HFF-Myc (cell line): ENCODE measurements at regions not wholly inside any gene's neighbourhood (a gene's known extent, or its start where the extent isn't known, plus 50 kb on each side); places are given as distances from the start of the nearest gene placed in this dataset.

Experiments used
- DNase-seq: peaks from one replicate; pipeline ENCODE4 v3.0.0-alpha.2; 2011; ENCODE audit warnings: low read depth; ENCODE audit errors: extremely low read depth
- H3K4me3 ChIP-seq: replicated peaks from 2 replicates; pipeline ENCODE4 v1.5.1; 2011; ENCODE audit warnings: low read depth, mild to moderate bottlenecking, control low read depth, low read length
- TF ChIP-seq, protein P1 (sequence below): IDR thresholded peaks from 2 replicates; pipeline ENCODE4 v1.5.1; 2012; ENCODE audit warnings: mild to moderate bottlenecking, low read depth, low read length, control low read depth; ENCODE audit errors: missing control alignments

DNA sequence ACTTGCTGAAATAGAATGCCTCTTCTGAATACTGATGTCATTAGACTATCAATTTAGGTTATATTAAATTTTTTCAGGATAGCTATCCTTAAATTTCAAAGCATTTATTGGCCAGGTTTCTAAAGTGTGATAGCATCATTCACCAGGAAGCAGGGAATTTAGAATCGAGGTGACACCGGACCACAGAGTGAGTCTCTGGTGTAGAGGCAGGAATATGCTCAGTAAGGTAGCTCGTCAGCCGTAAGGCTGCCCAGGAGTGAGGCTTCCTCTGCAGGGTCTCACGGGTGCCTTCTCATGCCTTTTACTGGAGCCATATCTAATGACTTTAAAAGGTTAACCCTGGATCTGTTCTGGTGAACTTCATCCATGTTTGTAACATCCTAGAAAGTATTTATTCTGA is 170.8 kb upstream of the KLF14 start:
- H3K4me3 ChIP-seq: peak overlapping the region; percentile 61
- DNase-seq: no peak
- TF ChIP-seq, protein P1, sequence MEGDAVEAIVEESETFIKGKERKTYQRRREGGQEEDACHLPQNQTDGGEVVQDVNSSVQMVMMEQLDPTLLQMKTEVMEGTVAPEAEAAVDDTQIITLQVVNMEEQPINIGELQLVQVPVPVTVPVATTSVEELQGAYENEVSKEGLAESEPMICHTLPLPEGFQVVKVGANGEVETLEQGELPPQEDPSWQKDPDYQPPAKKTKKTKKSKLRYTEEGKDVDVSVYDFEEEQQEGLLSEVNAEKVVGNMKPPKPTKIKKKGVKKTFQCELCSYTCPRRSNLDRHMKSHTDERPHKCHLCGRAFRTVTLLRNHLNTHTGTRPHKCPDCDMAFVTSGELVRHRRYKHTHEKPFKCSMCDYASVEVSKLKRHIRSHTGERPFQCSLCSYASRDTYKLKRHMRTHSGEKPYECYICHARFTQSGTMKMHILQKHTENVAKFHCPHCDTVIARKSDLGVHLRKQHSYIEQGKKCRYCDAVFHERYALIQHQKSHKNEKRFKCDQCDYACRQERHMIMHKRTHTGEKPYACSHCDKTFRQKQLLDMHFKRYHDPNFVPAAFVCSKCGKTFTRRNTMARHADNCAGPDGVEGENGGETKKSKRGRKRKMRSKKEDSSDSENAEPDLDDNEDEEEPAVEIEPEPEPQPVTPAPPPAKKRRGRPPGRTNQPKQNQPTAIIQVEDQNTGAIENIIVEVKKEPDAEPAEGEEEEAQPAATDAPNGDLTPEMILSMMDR: no peak

DNA sequence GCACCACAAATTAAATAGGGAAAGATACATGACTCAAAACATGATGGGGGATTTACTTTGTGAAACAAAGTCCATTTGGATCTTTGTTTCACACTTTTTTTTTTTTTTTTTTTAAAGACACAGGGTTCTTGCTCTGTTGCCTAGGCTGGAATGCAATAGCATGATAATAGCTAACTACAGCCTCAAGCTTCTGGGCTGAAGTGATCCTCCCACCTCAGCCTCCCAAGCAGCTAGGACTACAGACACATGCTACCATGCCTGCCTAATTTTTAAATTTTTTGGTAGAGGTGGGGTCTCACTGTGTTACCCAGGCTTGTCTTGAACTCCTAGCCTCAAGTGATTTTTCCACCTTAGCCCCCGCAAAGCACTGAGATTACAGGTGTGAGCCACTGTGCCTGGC is 172.6 kb upstream of the KLF14 start:
- H3K4me3 ChIP-seq: peak overlapping the region; percentile 61
- TF ChIP-seq, protein P1: no peak
- DNase-seq: no peak

DNA sequence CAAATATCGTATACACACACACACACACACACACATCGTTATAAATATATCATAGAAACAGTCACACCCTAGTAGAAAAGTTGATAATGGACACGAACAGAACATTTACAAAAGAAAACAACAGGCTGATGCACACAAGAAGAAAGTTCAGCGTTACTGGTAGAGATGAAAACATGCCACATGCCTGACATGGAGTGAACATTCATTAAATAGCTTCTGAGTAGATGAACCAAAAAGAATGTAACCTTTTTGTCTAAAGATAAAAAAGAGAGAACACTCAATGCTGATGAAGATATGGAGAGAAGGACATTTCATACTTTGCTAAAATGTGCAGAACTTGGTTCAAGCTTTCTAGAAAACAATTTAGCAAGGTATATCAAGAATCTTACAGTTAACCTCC is 173.4 kb upstream of the KLF14 start:
- peak overlapping the region; percentile 61 for H3K4me3 ChIP-seq
- DNase-seq: no peak
- TF ChIP-seq, protein P1: no peak

DNA sequence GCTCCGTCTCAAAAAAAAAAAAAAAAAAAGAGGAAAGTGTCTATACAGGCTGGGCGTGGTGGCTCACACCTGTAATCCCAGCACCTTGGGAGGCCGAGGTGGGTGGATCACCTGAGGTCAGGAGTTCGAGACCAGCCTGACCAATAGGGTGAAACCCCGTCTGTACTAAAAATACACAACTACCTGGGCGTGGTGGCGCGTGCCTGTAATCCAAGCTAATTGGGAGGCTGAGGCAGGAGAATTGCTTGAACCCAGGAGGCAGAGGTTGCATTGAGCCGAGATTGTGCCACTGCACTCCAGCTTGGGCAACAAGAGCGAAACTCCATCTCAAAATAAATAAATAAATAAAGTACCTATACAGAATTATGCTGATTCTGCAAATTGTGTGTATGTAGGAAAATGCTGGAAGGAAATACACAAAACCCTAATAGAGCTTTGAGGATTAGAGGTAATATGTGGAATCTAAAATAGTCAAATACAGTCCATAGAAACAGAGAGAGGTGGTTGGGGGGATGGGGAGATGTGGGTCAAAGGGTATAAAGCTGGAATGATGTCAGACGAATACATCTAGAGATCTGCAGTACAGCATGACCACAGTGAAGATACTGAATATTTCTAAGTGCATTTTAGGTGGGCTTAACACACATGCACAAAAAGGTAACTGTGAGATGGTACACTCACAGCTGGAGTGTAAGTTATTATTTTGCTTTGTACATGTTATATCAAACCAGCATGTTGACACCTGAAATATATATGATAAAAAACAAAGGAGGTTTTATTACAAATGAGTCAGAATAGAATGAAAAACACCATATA is 174.5 kb upstream of the KLF14 start:
- H3K4me3 ChIP-seq: peak overlapping the region; percentile 61
- no peak for DNase-seq
- TF ChIP-seq, protein P1: no peak

DNA sequence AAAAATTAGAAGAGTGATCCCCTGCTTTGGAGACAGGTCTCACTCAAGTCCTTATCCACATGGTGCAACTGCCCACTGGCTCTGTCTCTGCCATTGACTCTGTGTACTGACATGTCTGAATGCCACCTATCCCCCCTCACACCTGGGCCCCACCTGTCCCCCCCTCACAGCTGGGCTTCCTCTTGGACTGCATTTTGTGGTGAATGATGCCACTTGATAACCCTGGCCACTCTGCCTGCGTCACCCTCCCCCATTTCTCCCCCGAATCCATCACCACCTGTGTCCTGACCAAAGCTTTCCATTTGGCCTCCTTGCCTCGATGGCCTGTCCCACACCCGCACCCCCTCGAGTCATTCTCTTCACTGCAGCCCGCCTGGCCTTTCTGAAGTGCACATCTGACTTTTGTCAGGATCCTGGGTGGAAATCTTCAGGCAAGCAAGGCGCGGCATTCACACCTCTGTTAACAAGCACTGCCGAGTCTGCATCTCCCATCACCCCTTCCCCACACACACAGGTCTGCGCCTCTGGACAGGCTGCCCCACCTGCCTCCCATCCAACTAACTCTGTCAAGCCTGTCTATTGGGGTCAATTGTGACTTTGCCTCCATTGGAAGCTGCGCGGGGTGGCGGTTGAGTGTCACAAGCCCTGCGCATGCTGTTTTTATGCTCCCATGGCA is 175.3 kb upstream of the KLF14 start:
- H3K4me3 ChIP-seq: peak overlapping the region; percentile 61
- TF ChIP-seq, protein P1: no peak
- no peak for DNase-seq

DNA sequence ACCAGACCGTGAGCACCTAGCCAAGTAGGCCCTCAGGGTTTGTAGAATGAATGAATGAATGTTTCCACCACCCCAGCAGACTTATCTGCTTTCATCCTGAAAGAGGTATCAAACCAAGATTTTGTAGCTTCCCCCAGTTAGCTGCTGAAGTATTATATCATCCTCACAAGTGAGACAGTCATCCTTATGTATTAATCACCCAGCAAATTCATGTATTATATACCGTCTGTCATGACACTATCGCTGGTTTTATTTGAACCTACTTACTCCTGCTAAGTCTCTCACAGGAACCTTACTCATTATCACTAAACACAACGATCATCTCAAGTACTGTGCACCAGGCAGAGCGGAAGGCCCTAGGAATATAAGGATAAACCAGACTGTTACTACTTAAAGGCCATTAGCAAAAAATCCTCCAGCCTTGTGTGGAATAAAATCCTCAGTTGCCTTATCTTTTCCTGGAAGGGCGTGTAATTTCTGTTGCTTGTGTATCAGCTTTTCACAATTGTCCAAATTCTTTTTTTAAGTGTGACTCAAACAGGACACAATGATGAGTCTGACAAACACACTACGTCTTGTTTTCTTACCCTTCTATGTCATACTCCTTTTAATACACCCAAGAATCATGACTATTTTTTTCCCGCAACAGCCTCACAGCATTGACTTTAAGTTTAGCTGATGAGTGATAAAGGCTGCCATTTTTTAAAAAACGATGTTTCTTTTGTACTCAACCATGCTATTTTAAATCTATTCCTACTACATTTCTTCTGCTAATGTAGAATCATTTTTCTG is 176.1 kb upstream of the KLF14 start:
- no peak for DNase-seq
- peak overlapping the region; percentile 61 for H3K4me3 ChIP-seq

More for the DNA sequence above, 176.1 kb upstream of the KLF14 start:
- TF ChIP-seq, protein P1: no peak
